NCI-H69 (cell line): ENCODE measurements at regions not wholly inside any gene's neighbourhood (a gene's known extent, or its start where the extent isn't known, plus 50 kb on each side); places are given as distances from the start of the nearest gene placed in this dataset.
"Not testable (repeated sequence)": the region's sequence is repeated elsewhere in the genome, so short reads cannot be mapped to it uniquely, and the experiment has no call there.

Experiments used
- DNase-seq: peaks from one replicate; lab custom pipeline; 2025; lab: John Stamatoyannopoulos, UW

DNA sequence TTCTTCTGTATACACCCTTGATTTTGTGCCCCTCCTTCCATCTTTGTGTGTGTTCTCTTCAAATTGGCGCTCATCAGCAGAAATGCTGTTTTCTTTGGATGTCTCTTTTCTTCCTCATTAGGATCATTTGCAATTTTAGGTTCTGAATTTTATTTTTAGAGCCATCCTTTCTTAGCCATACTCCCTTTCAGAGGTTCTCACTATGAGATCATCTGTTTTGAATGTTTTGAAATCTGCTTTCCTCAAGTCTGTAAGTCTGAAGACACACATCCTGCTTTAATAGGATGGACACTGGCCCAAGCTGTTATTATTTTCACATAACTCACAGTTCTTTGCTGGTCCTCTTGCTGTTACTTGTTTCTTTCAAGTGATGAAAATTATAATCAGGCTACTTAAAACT, 124.8 kb downstream of the BDH1 start:
- DNase-seq = no peak

- no peak for DNase-seq
Observed at GRCh38 chr3:197430502-197430901, 125.3 kb downstream of the BDH1 start.

GRCh38 chr3:197428952-197429351, 126.8 kb downstream of the BDH1 start:
- DNase-seq = no peak

GRCh38 chr3:197428117-197428801, 127.5 kb downstream of the BDH1 start:
- no peak for DNase-seq

DNA sequence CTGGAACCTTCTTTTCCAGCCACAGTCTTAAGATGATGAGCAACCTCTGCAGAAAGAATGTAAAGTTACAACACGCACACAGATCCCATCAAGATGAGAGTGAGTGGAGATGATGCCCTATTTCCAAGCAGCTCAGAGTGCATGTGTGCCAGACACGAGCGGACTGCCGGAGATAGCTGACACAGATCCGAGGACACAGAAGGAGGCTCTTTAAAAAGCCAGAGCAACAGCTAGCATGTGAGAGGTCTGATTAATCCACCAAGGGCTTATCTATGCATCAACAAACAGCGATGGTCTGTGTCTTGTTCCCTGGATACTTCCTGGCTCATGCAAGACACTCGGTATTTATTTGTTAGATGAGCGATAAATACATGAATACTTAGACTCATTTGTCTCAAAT, 128.6 kb upstream of the DLG1 start:
- DNase-seq = no peak

- no peak for DNase-seq
Observed at GRCh38 chr3:197426121-197426566, 127.7 kb upstream of the DLG1 start.

DNA sequence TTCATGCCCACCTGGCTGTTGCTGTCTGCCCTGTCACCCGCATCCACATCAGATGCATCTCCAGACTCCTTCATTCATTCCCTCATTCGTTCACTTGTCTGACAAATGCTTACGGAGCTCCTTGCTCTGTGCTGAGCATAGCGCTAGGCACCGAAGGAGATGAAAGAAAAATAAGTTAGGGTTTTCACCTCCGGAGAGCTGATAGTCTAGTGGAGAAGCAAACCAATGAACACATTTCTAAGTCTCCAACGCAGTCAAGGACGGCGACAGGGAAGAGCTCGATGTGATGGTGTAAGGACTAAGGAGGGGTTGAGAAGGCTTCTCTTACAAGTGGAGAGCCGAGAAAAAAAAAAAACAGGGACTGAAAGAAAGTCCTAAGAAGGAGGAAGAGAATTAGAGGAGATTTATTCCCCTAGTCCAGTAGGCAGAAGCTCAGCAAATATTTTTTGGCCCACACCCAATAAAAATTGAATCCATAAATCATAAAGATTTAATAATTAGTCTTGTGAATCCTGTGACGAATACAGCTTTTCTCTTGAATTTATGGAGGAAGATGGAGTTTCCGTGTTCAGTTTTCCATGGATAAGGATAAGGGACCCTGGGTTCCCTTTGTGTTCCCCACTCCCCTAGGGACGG, 127.2 kb upstream of the DLG1 start:
- no peak for DNase-seq

DNA sequence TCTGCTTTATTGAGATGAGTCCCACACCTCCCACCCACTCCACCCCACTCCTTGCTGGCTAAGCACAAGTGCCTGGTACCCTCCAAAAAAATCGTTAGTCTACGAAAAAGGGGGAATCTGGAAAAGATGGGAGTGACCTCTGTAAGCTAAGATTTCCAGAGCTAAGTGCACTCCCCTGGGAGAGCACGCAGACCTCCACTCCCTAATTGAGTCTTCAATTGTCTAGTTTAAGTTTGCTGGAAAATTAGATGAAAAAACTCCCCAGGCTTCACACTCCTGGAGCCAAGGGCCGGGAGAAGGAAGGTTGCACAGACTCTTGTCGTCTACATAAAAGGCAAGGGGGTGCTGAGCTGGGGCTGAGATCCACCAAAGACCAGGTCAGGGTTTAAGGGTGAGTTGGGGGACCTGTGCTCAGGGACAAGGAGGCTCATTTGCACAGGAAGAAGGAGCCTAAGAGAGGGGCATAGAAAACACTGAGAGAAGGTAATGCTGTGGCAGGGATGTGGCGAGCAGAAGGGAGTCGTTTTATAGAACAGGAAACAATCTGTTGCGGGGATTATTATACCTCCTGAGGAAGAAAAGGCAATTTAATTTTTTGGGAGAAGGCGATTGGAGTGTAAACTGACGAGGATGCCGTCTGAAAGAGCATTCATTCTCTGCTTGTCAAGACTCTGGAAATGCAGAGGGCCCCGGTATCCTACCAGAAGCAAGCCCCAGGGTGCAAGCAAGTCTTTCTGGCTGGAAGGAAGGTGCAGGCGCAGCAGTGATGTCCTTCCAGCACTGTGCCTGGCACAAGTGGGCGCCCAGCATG, 126.5 kb upstream of the DLG1 start:
- DNase-seq = no peak

DNA sequence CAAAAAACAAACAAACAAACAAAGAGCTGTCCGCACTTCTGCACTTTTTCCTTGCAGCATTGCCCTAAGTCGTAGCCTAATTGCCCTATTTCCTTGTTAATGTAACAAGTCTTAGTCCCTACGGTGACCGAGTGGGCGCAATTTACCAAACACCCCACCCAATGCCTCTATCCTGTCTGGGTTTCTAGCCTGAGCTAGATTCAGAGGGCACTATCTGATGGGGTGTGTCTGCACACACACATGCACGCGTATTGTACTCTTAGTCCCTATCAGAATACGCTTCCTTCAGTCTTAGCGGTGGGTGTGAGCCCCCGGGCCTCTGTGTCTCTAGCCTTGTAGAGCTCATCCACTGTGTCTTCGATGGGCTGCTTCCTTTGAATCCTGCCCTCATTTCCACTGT, 125.9 kb upstream of the DLG1 start:
- DNase-seq = no peak

DNA sequence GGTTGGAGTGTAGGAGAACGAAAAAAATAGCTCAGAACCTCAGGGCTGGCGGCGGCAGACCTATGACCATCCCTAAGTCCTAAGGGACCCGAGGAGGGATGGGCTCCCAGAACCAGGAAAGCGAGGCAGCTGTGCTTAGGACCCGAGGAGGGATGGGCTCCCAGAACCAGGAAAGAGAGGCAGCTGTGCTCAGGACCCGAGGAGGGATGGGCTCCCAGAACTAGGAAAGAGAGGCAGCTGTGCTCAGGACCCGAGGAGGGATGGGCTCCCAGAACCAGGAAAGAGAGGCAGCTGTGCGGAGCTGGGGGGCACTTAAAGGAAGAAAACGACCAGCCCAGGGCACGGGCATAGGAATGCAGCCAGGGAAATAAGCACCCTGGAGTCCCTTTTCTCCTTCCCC, 125.0 kb upstream of the DLG1 start:
- DNase-seq = no peak

- DNase-seq = no peak
Observed at GRCh38 chr3:197422506-197422905, 124.1 kb upstream of the DLG1 start.

DNA sequence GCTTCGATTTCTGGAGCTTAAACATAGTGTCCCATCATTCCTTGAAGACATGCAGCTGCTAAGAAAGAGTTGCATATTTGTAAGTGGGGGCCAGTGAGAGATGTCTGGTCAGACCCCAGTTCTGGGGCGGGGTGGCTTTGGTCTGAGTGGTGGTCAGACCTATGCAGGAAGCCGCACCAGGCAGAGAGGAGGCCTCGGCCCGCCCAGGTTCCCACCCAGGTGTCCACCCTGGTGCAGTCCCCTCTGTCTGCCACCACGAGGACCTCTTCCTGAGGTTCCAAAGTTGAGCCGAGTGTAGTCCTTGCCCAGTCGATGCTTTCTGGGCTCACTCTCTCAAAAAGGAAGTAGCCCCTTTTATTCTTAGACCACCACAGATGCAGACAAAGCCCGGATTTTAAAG, 122.6 kb upstream of the DLG1 start:
- DNase-seq = no peak

GRCh38 chr3:197420566-197420965, 122.2 kb upstream of the DLG1 start:
- no peak for DNase-seq

- no peak for DNase-seq
Observed at GRCh38 chr3:197420115-197420514, 121.7 kb upstream of the DLG1 start.

- DNase-seq = no peak
Observed at GRCh38 chr3:197419696-197420095, 121.3 kb upstream of the DLG1 start.

- no peak for DNase-seq
Observed at GRCh38 chr3:197417911-197418618, 119.7 kb upstream of the DLG1 start.

GRCh38 chr3:197417441-197417840, 119.0 kb upstream of the DLG1 start:
- DNase-seq = no peak

DNA sequence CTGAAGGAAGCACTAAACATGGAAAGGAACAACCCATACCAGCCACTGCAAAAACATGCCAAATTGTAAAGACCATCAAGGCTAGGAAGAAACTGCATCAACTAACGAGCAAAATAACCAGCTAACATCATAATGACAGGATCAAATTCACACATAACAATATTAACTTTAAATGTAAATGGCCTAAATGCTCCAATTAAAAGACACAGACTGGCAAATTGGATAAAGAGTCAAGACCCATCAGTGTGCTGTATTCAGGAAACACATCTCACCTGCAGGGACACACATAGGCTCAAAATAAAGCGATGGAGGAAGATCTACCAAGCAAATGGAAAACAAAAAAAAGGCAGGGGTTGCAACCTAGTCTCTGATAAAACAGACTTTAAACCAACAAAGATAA, 113.5 kb upstream of the DLG1 start:
- not testable (repeated sequence) for DNase-seq

- DNase-seq = not testable (repeated sequence)
Observed at GRCh38 chr3:197410170-197410569, 111.8 kb upstream of the DLG1 start.

- no peak for DNase-seq
Observed at GRCh38 chr3:197408177-197408957, 110.0 kb upstream of the DLG1 start.

- DNase-seq = no peak
Observed at GRCh38 chr3:197407526-197407925, 109.1 kb upstream of the DLG1 start.

DNA sequence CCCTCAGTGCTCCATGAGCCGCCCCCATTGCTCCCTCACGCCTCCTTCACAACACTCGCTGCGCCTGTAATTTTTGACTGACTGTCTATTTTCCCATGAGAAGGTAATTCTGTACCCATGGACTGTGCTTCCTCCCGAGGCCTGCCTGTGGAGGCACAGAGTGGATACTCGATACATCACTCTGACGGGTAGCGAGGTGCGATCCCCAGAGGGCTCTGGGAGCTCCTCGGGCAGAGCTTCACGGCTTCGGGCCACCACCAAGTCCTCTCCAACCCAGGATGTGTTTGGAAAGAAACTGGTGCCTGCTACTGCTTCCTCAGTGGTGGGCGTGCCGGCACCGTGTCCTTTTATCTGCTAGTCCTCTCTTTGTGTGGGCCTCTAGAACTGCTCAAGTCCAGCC, 108.6 kb upstream of the DLG1 start:
- DNase-seq = no peak
